HG03565 (cell line): ENCODE measurements at regions not wholly inside any gene's neighbourhood (a gene's known extent, or its start where the extent isn't known, plus 50 kb on each side); places are given as distances from the start of the nearest gene placed in this dataset.
"Not testable (repeated sequence)": the region's sequence is repeated elsewhere in the genome, so short reads cannot be mapped to it uniquely, and the experiment has no call there.

Experiments used
- ATAC-seq: cut with Tn5 transposase; IDR thresholded peaks from one replicate; pipeline ENCODE4 v1.9.1; 2021; ENCODE audit warnings: mild to moderate bottlenecking, moderate library complexity; ENCODE audit not compliant: unreplicated experiment

DNA sequence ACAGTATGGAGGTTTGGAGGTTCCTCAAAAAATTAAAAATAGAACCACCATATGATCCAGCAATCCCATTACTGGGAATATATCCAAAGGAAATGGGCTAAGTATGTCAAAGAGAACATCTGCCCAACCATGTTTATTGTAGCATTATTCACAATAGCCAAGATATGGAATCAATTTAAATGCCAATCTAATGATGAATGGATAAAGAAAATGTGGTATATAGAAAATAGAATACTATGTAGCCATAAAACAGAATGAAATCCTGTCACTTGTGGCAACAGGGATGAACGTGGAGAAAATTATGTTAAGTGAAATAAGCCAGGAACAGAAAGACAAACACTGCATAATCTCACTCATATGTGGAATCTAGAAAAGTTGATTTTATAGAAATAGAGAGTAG lies 201.7 kb upstream of the AJAP1 start:
- no peak for ATAC-seq

DNA sequence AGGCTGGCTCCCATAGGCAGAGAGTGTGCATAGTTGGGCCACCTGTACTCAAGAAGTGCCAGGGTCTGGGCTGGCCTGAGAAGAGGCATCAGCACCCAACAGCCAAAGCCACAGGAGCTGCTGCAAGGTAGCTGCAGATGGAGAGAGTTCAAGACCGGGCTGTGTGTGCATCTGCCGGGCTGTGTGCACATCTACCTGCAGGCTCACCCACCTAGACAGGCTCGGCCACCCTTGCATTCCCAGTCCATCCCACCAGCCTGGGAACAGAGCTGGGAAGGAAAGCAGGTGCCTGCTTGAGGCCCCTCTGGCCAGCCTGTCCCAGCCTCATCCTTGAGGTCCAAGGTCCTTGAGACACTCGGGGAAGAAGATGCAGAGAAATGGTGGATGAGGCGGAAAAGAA lies 194.4 kb upstream of the AJAP1 start:
- ATAC-seq: no peak

DNA sequence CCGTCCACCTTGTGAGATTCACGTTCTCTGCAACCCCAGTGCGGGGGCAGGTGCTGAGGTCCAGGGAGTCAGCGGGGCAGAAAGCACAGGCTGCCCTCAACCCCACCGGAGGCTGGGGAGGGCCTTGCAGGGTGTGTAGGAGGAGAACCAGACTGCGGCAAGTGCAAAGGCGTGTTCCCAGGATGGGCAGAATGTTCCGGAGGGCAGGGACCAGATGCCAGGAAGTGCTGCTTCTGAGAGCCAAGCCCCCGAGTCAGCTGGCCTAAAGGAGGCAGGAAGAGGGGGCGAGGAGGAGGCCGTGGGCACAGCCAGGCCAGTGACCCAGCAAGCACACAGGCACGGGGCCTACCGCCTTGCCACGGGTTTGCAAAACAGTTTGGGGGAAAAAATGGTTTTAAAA lies 193.8 kb upstream of the AJAP1 start:
- no peak for ATAC-seq

- no peak for ATAC-seq
Measured at GRCh38 chr1:4461726-4462290, 192.6 kb upstream of the AJAP1 start.

- no peak for ATAC-seq
Measured at GRCh38 chr1:4462831-4463484, 191.5 kb upstream of the AJAP1 start.

- no peak for ATAC-seq
Measured at GRCh38 chr1:4463631-4464030, 190.8 kb upstream of the AJAP1 start.

- ATAC-seq: no peak
Measured at GRCh38 chr1:4464478-4464877, 189.9 kb upstream of the AJAP1 start.

DNA sequence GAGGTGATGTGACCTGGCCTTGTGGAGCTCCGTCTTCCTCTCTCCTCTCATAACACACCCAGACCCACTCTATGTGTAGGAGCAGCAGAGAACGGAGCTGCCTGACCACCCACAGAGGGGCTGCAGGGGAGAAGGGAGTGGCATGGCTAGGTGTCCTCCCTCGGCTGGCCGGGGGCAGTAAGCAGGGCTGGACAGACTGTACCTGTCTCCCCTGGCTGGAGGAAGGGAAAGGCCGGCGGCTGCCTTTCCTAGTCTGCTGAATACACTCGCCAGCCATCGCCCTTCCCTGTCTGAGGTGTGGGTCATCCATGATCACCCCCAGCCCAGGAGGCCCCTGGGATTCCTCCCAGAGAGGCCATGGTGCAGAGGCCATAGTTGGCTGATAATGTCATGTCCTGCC lies 187.2 kb upstream of the AJAP1 start:
- ATAC-seq: no peak

- ATAC-seq: no peak
Measured at GRCh38 chr1:4468386-4468785, 186.0 kb upstream of the AJAP1 start.

GRCh38 chr1:4468804-4469514 lies 185.4 kb upstream of the AJAP1 start:
- no peak for ATAC-seq

GRCh38 chr1:4476394-4476793 lies 178.0 kb upstream of the AJAP1 start:
- ATAC-seq: no peak

DNA sequence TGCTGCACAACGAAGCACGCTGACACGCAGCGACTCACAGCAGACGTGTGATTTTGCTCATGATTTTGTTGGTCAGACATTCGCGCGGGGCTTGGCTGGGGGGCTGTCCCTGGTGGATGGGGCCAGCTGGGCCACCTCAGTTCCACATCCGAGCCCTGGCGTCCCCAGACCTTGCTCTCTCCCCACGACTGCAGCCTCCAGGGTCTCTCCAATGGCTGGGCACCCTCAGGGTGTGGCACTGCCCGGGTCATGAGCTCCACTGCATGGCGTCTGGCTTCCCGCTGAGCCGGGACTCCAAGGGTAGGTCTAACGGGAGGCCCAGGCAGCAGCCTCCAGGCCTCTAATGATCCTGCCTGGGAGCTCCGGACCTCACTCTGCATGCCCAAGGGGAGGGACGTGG lies 173.0 kb upstream of the AJAP1 start:
- ATAC-seq: no peak

- no peak for ATAC-seq
Measured at GRCh38 chr1:4482526-4482925, 171.9 kb upstream of the AJAP1 start.

DNA sequence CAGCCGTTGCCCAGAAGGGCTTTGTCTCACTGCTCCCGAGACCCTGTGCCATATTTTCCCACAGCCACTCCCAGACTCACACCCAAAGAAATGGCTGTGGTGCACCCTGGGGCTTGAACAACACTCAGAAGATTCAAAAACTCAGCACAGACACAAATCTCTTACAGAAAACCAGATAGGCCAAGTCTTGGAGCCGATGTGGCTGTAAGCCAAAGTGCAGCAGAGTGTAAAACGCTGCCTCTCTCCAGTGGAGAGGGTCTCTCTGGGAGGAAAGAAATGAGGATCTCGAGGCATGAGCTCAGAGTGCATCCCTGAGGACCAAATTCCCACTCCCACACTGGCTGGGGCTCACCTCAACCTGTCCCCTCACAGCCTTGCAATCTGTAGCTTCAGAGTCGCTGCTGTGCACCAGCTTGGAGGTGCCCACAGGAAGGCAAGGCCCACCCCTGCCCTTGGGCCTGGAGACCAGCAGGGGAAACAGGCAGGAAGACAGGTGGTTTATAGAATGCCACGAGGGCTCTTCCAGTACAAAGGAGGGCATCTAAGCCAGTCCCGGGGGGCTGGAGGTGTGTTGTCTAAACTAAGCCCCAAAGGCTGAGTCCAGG lies 171.3 kb upstream of the AJAP1 start:
- ATAC-seq: no peak

- ATAC-seq: no peak
Measured at GRCh38 chr1:4485398-4485797, 169.0 kb upstream of the AJAP1 start.

DNA sequence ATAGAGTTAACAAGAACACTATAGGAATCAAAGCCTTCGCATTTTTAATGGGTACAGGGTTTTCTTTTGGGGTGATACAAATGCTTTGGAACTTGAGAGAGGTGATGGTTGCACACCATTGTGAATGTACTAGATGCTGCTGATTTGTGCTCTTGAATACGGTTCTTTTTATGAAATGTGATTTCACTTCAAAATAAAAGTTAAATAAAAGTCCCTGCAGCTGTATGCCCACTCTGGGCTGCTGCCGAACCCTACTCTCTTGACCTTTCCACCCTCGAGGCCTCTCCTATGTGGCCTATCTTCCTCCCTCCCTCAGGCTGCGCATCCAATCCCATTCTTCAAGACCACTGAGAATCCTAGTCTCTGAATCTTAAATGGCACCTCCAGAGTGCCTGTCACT lies 168.5 kb upstream of the AJAP1 start:
- no peak for ATAC-seq

GRCh38 chr1:4486408-4487120 lies 167.8 kb upstream of the AJAP1 start:
- ATAC-seq: no peak

DNA sequence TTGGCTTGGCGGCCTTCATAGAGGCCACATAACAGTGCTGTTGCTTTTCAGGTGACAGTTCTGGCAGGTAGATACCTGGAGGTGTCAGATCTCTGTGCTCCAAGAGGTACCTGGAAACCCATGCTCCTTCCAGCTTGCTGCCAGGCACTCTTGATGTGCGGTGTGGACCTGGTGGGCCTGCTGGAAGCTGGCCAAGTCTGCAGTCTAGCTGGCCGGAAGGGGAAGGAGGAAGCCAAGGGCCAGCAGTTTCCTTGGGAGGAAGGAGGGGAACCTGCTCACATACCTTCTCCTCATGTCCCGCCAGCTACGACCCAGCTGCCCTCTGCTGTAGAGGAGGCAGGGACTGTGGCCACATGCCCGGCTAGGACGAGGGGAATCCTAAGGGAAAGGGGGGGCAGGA lies 166.4 kb upstream of the AJAP1 start:
- ATAC-seq: no peak

GRCh38 chr1:4489486-4489885 lies 164.9 kb upstream of the AJAP1 start:
- ATAC-seq: no peak

DNA sequence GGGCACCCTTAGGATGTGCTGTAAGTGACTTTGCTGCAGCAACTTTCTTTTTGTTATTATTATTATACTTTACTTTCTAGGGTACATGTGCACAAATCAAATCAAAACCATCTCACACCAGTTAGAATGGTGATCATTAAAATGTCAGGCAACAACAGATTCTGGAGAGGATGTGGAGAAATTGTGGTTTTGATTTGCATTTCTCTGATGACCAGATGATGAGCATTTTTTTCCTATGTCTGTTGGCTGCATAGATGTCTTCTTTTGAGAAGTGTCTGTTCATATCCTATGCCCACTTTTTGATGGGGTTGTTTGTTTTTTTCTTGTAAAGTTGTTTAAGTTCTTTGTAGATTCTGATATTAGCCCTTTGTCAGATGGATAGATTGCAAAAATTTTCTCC lies 164.4 kb upstream of the AJAP1 start:
- not testable (repeated sequence) for ATAC-seq

DNA sequence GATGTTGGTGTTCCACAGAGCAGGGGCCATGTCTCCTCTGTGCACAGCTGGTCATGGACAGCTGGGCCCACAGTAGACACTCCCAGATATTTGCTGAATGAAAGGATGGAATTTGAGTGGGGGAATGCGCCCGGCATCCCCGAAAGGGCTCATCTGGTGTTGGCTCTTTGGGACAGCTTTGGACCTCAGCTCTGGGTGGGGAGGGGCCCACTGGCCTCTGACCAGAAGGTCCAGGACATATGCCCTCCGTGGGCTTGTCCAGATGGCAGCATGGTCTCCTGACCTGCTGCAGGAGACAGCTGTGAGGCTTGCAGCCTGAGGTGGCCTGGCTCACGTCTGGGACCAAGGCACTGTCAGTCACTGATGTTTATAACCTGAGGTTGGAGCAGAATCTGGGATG lies 160.4 kb upstream of the AJAP1 start:
- no peak for ATAC-seq
